H9 (cell line): ENCODE measurements at regions not wholly inside any gene's neighbourhood (a gene's known extent, or its start where the extent isn't known, plus 50 kb on each side); places are given as distances from the start of the nearest gene placed in this dataset.

Experiments used
- DNase-seq: peaks from one replicate; pipeline ENCODE4 v3.0.0-alpha.2; 2017
- H2AFZ ChIP-seq: one replicate; pipeline ENCODE4 v1.6.1; 2013; ENCODE audit warnings: mild to moderate bottlenecking, low read length, control low read depth, moderate library complexity
- H2AK5ac ChIP-seq: 2 replicates; pipeline ENCODE4 v1.6.1; 2013; ENCODE audit warnings: low read length, control low read depth, mixed read lengths; ENCODE audit not compliant: insufficient read length
- H2BK120ac ChIP-seq: one replicate; pipeline ENCODE4 v1.6.1; 2013; ENCODE audit warnings: low read depth, mild to moderate bottlenecking, low read length, control low read depth, inconsistent platforms; ENCODE audit not compliant: poor library complexity, severe bottlenecking
- H2BK12ac ChIP-seq: 2 replicates; pipeline ENCODE4 v1.6.1; 2013; ENCODE audit warnings: low read length, control low read depth, mixed read lengths, low read depth; ENCODE audit not compliant: insufficient read length
- H2BK15ac ChIP-seq: 2 replicates; pipeline ENCODE4 v1.6.1; 2013; ENCODE audit warnings: low read depth, low read length, control low read depth
- H2BK20ac ChIP-seq: one replicate; pipeline ENCODE4 v1.6.1; 2013; ENCODE audit warnings: low read depth, mild to moderate bottlenecking, low read length, control low read depth, inconsistent platforms; ENCODE audit not compliant: poor library complexity, severe bottlenecking
- H2BK5ac ChIP-seq: 2 replicates; pipeline ENCODE4 v1.6.1; 2013; ENCODE audit warnings: low read length, control low read depth, mixed read lengths; ENCODE audit not compliant: insufficient read length
- H3K14ac ChIP-seq: 2 replicates; pipeline ENCODE4 v1.6.1; 2013; ENCODE audit warnings: low read length, control low read depth; ENCODE audit not compliant: insufficient read depth
- H3K18ac ChIP-seq: 2 replicates; pipeline ENCODE4 v1.6.1; 2013; ENCODE audit warnings: low read depth, mild to moderate bottlenecking, mixed read lengths, low read length, control low read depth; ENCODE audit not compliant: insufficient read length
- H3K23ac ChIP-seq: 2 replicates; pipeline ENCODE4 v1.6.1; 2013; ENCODE audit warnings: low read length, control low read depth, mixed read lengths, low read depth; ENCODE audit not compliant: insufficient read length
- H3K23me2 ChIP-seq: 2 replicates; pipeline ENCODE4 v1.6.1; 2013; ENCODE audit warnings: low read depth, mild to moderate bottlenecking, mixed read lengths, low read length, control low read depth; ENCODE audit not compliant: insufficient read length, poor library complexity, severe bottlenecking
- H3K27ac ChIP-seq: 2 replicates; pipeline ENCODE4 v1.5.1; 2013; ENCODE audit warnings: low read length, control low read depth, mixed read lengths, low read depth; ENCODE audit not compliant: insufficient read length
- H3K27me3 ChIP-seq: 2 replicates; pipeline ENCODE4 v1.6.1; 2013; ENCODE audit warnings: low read length, control low read depth, inconsistent platforms; ENCODE audit not compliant: insufficient read depth
- H3K4ac ChIP-seq: 2 replicates; pipeline ENCODE4 v1.6.1; 2013; ENCODE audit warnings: low read depth, mild to moderate bottlenecking, control low read depth, inconsistent platforms, low read length, moderate library complexity
- H3K4me1 ChIP-seq: 2 replicates; pipeline ENCODE4 v1.6.1; 2013; ENCODE audit warnings: low read length, control low read depth, inconsistent platforms; ENCODE audit not compliant: insufficient read depth
- H3K4me2 ChIP-seq: 2 replicates; pipeline ENCODE4 v1.6.1; 2013; ENCODE audit warnings: low read length, control low read depth, mixed read lengths; ENCODE audit not compliant: insufficient read length, insufficient read depth
- H3K56ac ChIP-seq: 2 replicates; pipeline ENCODE4 v1.6.1; 2013; ENCODE audit warnings: low read depth, mild to moderate bottlenecking, mixed read lengths, low read length, control low read depth; ENCODE audit not compliant: insufficient read length
- H3K79me1 ChIP-seq: 2 replicates; pipeline ENCODE4 v1.6.1; 2013; ENCODE audit warnings: low read depth, mild to moderate bottlenecking, moderate library complexity, low read length, control low read depth, inconsistent platforms; ENCODE audit not compliant: insufficient read depth, poor library complexity, severe bottlenecking
- H3K79me2 ChIP-seq: 2 replicates; pipeline ENCODE4 v1.6.1; 2013; ENCODE audit warnings: low read length, control low read depth, inconsistent platforms; ENCODE audit not compliant: insufficient read depth
- H3K9ac ChIP-seq: 2 replicates; pipeline ENCODE4 v1.6.1; 2013; ENCODE audit warnings: low read length, control low read depth, mixed read lengths; ENCODE audit not compliant: insufficient read length; ENCODE audit errors: extremely low read depth
- H3K9me3 ChIP-seq: one replicate; pipeline ENCODE4 v1.6.1; 2013; ENCODE audit warnings: low read depth, low read length, inconsistent platforms; ENCODE audit not compliant: control insufficient read depth
- H3T11ph ChIP-seq: one replicate; pipeline ENCODE4 v1.6.1; 2013; ENCODE audit warnings: mild to moderate bottlenecking, low read length, control low read depth, inconsistent platforms
- H4K20me1 ChIP-seq: one replicate; pipeline ENCODE4 v1.6.1; 2013; ENCODE audit not compliant: control insufficient read depth, insufficient read length, insufficient read depth
- H4K5ac ChIP-seq: 2 replicates; pipeline ENCODE4 v1.6.1; 2013; ENCODE audit warnings: low read depth, mild to moderate bottlenecking, mixed read lengths, low read length, control low read depth; ENCODE audit not compliant: insufficient read length
- H4K8ac ChIP-seq: replicated peaks from 2 replicates; pipeline ENCODE4 v1.6.1; 2013; ENCODE audit warnings: low read length, control low read depth, mixed read lengths, low read depth; ENCODE audit not compliant: insufficient read length
- H4K91ac ChIP-seq: 2 replicates; pipeline ENCODE4 v1.6.1; 2013; ENCODE audit warnings: low read depth, mild to moderate bottlenecking, moderate library complexity, mixed read lengths, low read length, control low read depth; ENCODE audit not compliant: insufficient read length
- H3K27ac Mint-ChIP-seq, 3 experiments: 2 replicates in 2 of 3; 3 replicates in 1 of 3; pipeline ENCODE4 v1.8.0; 2020 to 2021; ENCODE audit warnings: mixed read lengths in 3 of 3, mild to moderate bottlenecking in 1 of 3, moderate library complexity in 1 of 3
- H3K27me3 Mint-ChIP-seq: 2 replicates; pipeline ENCODE4 v1.8.0; 2021; ENCODE audit warnings: low read depth, mild to moderate bottlenecking, moderate library complexity, mixed read lengths
- H3K36me3 Mint-ChIP-seq, 3 experiments: 2 replicates in 2 of 3; 3 replicates in 1 of 3; pipeline ENCODE4 v1.8.0; 2020 to 2021; ENCODE audit warnings: low read depth in 3 of 3, mixed read lengths in 3 of 3; ENCODE audit not compliant: insufficient read depth in 1 of 3
- H3K4me1 Mint-ChIP-seq, 2 experiments: 2 replicates each; pipeline ENCODE4 v1.8.0; 2020; ENCODE audit warnings: mixed read lengths in 2 of 2
- H3K4me3 Mint-ChIP-seq, 2 experiments: 2 replicates in 1 of 2; 3 replicates in 1 of 2; pipeline ENCODE4 v1.8.0; 2020 to 2021; ENCODE audit warnings: mild to moderate bottlenecking in 2 of 2, mixed read lengths in 2 of 2, moderate library complexity in 1 of 2
- H3K9me3 Mint-ChIP-seq, 2 experiments: 2 replicates in 1 of 2; 3 replicates in 1 of 2; pipeline ENCODE4 v1.8.0; 2020; ENCODE audit warnings: mild to moderate bottlenecking in 2 of 2, mixed read lengths in 2 of 2, moderate library complexity in 1 of 2
- WGBS: extraction: QIAGEN DNeasy Blood & Tissue Kit; methylation state at CpG from one replicate; pipeline ENCODE4 v1.1.7; 2013; ENCODE audit warnings: missing lambda C conversion rate, low lambda C conversion rate, mixed read lengths; ENCODE audit not compliant: insufficient read length; ENCODE audit errors: extremely low coverage; 5-methylcytosine and 5-hydroxymethylcytosine counted together
- TF ChIP-seq, protein P1 (sequence below): fragments of 200-600 bp; sonication (generic); conservative IDR thresholded peaks from 3 replicates; pipeline ENCODE4 v1.8.0; 2021; ENCODE audit warnings: antibody characterized with exemption, mild to moderate bottlenecking

DNA sequence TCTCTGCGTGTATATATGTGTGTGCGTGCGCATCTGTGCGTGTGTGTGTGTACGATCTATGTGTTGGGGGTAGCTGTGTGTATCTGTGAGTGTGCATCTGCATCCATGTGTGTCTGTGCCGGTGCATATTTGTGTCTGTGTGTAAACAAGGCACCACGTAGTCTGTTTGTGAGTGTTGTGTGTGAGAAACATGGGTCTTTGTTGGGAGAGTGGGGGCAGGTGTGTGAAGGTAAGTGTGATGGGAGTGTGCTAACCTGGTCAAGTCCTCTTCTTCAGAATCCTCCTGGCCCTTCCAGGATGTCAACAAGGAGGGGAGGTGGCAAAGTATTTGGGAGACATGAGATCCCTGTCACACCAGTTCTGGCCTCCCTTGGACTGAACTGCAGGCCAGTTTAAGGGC lies 87.2 kb downstream of the HIF1AN start:
- Histone ChIP-seq H2BK120ac (no peak overlapping the region), H2BK20ac (no peak overlapping the region), H3K9me3 (no peaks in the 10 kb centered on the region), H3K18ac (no peak overlapping the region), H3K4me1 (peaks cover 3% of the 10 kb centered on the region; the same call in 1 of the 2 replicates), H2AK5ac (no peak overlapping the region), H4K5ac (no peak overlapping the region), H3K79me2 (no peaks in the 10 kb centered on the region), H3K27me3 (no peaks in the 10 kb centered on the region), H3K4ac (no peak overlapping the region), H3K79me1 (no peaks in the 10 kb centered on the region), H2BK12ac (no peak overlapping the region), H4K20me1 (no peaks in the 10 kb centered on the region), H2BK5ac (no peak overlapping the region), H3K27ac (no peak overlapping the region), H3K14ac (no peak overlapping the region), H3K23ac (no peak overlapping the region), H3K56ac (no peak overlapping the region), H2BK15ac (no peak overlapping the region), H3K23me2 (no peaks in the 10 kb centered on the region), H4K8ac (no peak overlapping the region), H3K4me2 (no peak overlapping the region), H2AFZ (no peak overlapping the region), H3K9ac (no peak overlapping the region), H4K91ac (no peak overlapping the region), H3T11ph (no peak overlapping the region)
- Mint-ChIP-seq H3K4me3 (no peak overlapping the region), H3K27ac (no peak overlapping the region), H3K4me1 (peaks cover 21 to 32% of the 10 kb centered on the region in 2 experiments), H3K9me3 (no peaks in the 10 kb centered on the region), H3K36me3 (no peaks in the 10 kb centered on the region), H3K27me3 (peaks cover 46% of the 10 kb centered on the region)
- no peak for DNase-seq
- TF ChIP-seq, protein P1, sequence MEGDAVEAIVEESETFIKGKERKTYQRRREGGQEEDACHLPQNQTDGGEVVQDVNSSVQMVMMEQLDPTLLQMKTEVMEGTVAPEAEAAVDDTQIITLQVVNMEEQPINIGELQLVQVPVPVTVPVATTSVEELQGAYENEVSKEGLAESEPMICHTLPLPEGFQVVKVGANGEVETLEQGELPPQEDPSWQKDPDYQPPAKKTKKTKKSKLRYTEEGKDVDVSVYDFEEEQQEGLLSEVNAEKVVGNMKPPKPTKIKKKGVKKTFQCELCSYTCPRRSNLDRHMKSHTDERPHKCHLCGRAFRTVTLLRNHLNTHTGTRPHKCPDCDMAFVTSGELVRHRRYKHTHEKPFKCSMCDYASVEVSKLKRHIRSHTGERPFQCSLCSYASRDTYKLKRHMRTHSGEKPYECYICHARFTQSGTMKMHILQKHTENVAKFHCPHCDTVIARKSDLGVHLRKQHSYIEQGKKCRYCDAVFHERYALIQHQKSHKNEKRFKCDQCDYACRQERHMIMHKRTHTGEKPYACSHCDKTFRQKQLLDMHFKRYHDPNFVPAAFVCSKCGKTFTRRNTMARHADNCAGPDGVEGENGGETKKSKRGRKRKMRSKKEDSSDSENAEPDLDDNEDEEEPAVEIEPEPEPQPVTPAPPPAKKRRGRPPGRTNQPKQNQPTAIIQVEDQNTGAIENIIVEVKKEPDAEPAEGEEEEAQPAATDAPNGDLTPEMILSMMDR = no peak
- WGBS = no CpG with 5 or more reads among the region's 7 CpGs
